GM12801 (cell line): ENCODE measurements at regions not wholly inside any gene's neighbourhood (a gene's known extent, or its start where the extent isn't known, plus 50 kb on each side); places are given as distances from the start of the nearest gene placed in this dataset.

Experiments used
- CTCF ChIP-seq: IDR thresholded peaks from one replicate; pipeline ENCODE4 v1.5.1; 2011; ENCODE audit warnings: control low read depth; ENCODE audit not compliant: insufficient read length; ENCODE audit errors: extremely low read depth

DNA sequence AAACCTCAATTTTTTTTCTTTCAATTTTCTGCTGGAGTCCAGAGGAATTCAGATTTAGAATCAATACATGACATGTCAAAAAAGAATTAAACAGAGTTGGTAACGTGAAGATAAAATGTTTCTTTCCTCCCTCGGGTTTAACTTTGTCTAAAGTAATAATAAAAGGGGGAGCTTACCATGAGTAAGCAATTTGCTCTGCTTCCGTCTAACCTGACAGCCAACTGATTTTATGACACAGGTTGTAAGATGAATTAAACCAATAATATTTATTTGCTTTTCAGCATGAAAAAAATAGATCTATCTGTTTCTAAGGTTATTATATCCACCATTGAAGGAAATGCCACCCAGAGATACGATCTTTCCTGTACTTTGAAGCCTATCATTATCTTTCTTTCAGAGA, 352.6 kb downstream of the OSTF1 start:
- no peak for TF ChIP-seq CTCF

- TF ChIP-seq CTCF, result no peak
These were observed 356.8 kb downstream of the OSTF1 start for GRCh38 chr9:75445144-75445543.

GRCh38 chr9:75447281-75447680, 359.0 kb downstream of the OSTF1 start:
- TF ChIP-seq CTCF, result no peak

- TF ChIP-seq CTCF, result no peak
These were observed 360.0 kb downstream of the OSTF1 start for GRCh38 chr9:75448281-75448680.

- no peak for TF ChIP-seq CTCF
These were observed 360.6 kb downstream of the OSTF1 start for GRCh38 chr9:75448955-75449354.

DNA sequence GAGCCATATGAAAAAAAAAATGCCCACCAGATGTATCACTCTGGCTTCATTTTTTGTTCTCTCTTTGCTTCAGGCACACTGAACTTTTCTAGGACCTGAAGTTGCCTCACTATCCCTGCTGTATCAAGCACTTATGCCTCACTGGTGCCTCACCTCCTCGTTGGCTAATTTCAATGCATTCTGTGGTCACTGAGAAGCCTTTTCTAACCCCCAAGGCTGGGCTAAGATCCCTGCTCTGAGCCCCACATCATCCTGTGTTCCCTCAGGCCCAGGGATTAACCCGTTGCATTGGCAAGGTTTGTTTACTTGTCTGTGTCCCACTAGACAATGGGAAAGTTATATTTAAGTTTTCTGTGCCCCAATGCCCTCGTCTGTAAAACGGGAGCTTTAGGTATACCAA, 362.7 kb downstream of the OSTF1 start:
- TF ChIP-seq CTCF, result no peak

DNA sequence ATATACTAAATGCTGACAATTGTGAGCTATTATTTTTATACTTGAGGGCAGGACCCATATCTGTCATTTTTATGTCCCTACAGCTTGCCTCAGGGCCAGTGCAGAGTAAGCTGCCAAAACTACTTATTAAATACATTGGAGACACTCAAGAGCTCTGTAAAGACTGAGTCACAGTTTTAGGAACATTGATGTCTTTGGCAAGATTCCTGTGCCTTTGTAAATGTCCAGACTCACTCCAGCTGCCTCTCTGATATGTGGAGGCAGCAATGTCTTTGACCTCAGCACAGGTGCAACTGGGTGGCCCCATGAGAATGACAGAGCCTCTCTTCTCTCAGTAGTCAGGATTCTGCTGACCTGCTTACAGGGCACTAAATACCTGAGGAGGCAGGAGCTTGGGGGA, 363.2 kb downstream of the OSTF1 start:
- no peak for TF ChIP-seq CTCF

DNA sequence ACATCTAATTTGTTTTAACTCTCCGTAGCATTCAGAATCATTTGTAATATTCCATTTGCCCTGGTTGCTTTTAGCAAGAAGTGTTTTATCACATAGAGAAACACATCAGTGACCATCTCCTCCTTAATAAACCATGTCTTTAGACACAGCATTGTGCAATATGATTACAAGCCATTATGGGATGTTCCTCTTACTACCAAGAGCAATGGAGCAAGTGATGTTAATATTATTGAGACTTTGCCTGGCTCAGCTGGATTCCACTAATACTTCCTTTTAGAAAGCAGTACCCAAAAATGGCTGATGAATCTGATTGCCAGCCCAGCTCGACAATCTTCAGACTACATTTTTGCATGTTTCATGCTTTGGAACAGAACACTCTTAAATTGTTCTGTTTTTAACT, 364.2 kb downstream of the OSTF1 start:
- TF ChIP-seq CTCF, result no peak
